BJ (cell line): ENCODE measurements at regions not wholly inside any gene's neighbourhood (a gene's known extent, or its start where the extent isn't known, plus 50 kb on each side); places are given as distances from the start of the nearest gene placed in this dataset.

Source experiments
- CTCF ChIA-PET: fragments of 350-600 bp; formaldehyde crosslinking; extraction: SDS; loops from one replicate; lab custom pipeline; 2021; ENCODE audit warnings: antibody characterized with exemption, inconsistent platforms; lab: Yijun Ruan, JAX
- POLR2A ChIA-PET: fragments of 300-600 bp; sonication (Branson Sonifier 250); formaldehyde crosslinking; extraction: SDS; loops from one replicate; lab custom pipeline; 2021; ENCODE audit warnings: antibody characterized with exemption; lab: Charles Lee
- DNase-seq: peaks from one replicate; pipeline ENCODE4 v3.0.0-alpha.2; 2011; ENCODE audit warnings: low read depth
- H3K27me3 ChIP-seq: 2 replicates; pipeline ENCODE4 v1.6.0; 2011; ENCODE audit warnings: low read length; ENCODE audit not compliant: control insufficient read depth, insufficient read depth
- H3K36me3 ChIP-seq: 2 replicates; pipeline ENCODE4 v1.5.1; 2011; ENCODE audit warnings: low read length; ENCODE audit not compliant: control insufficient read depth, insufficient read depth
- H3K4me3 ChIP-seq: 2 replicates; pipeline ENCODE4 v1.5.1; 2011; ENCODE audit warnings: low read depth, mild to moderate bottlenecking, control low read depth, low read length
- CTCF ChIP-seq: IDR thresholded peaks from 2 replicates; pipeline ENCODE4 v1.5.1; 2011; ENCODE audit warnings: low read depth, mild to moderate bottlenecking, control low read depth, inconsistent platforms, low read length, moderate library complexity; ENCODE audit not compliant: insufficient read depth

- POLR2A ChIA-PET, result no interaction called here
- no peaks in the 10 kb centered on the region for H3K27me3 ChIP-seq
- H3K36me3 ChIP-seq, result no peaks in the 10 kb centered on the region
- H3K4me3 ChIP-seq, result no peak overlapping the region
- no peak for DNase-seq
- TF ChIP-seq CTCF, result no peak
- CTCF ChIA-PET, result no interaction called here
Observed at GRCh38 chr2:129229196-129229595, 750.3 kb upstream of the RAB6C start.

GRCh38 chr2:129229830-129230441 lies 749.5 kb upstream of the RAB6C start:
- no peak for DNase-seq
- H3K36me3 ChIP-seq, result no peaks in the 10 kb centered on the region
- TF ChIP-seq CTCF, result no peak
- H3K4me3 ChIP-seq, result no peak overlapping the region
- POLR2A ChIA-PET, result no interaction called here
- CTCF ChIA-PET, result no interaction called here
- no peaks in the 10 kb centered on the region for H3K27me3 ChIP-seq

GRCh38 chr2:129231924-129232323 lies 747.5 kb upstream of the RAB6C start:
- Histone ChIP-seq H3K36me3 (no peaks in the 10 kb centered on the region), H3K27me3 (no peaks in the 10 kb centered on the region), H3K4me3 (no peak overlapping the region)
- DNase-seq, result no peak
- ChIA-PET POLR2A (no interaction called here), CTCF (no interaction called here)
- no peak for TF ChIP-seq CTCF

DNA sequence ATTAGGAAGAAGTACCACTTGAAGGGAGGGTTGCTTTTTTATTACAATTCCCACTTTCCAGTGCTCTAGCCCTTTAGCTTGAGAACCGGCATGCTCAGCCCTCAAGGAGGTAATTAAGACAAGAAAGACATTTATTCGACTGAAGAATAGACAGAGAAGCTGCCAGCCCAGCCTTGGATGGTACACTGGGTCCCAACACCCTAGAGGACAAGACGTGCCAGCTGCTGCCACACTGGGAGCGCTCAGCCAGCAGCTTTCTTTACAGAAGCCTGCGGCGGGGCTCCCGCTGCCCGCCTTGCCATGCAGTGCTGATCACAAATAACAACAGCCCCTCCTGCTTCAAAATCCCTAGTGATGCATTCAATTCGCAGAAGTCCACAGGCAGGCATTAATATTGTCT lies 746.3 kb upstream of the RAB6C start:
- TF ChIP-seq CTCF, result no peak
- ChIA-PET CTCF (interaction anchor here (1.0 kb wide), 1 partner anchor 15 kb away, joined by 3 read pairs; no protein-coding TSS in a partner anchor), POLR2A (no interaction called here)
- Histone ChIP-seq H3K4me3 (no peak overlapping the region), H3K27me3 (no peaks in the 10 kb centered on the region), H3K36me3 (no peaks in the 10 kb centered on the region)
- no peak for DNase-seq

DNA sequence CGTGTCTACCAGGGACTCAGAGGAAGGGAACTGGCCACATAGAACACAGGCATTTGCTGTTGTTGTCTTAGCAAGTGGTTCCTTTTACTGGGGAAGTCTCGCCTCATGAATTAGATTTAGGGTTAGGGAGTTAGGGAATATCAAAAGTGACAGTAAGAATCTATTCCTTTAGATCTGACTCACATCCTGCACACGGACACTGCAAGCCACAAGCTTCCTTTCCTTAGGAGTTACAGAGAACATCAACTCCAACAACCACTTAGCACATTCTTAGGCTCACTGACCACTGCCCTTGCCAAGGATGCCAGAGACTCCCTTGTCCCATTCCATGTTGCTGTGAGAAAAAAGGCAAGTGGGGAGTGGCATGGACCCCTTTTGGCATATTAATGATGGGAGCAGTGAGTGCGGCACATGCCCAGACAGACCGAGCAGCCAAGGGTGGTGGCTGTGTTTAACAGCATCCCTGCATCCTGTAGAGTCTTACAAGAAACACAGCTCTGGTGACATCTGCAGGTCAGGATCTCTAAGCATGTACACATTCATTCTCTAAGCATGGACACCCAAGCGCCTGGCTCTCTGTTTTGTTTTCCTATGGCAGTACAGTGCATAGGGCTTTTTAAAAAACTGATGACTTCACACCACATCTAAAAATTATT lies 745.6 kb upstream of the RAB6C start:
- H3K36me3 ChIP-seq, result no peaks in the 10 kb centered on the region
- POLR2A ChIA-PET, result no interaction called here
- H3K4me3 ChIP-seq, result no peak overlapping the region
- CTCF ChIA-PET, result interaction anchor here (1.0 kb wide), 1 partner anchor 16 kb away, joined by 3 read pairs; no protein-coding TSS in a partner anchor
- no peak for TF ChIP-seq CTCF
- no peaks in the 10 kb centered on the region for H3K27me3 ChIP-seq
- DNase-seq, result peak; percentile 25
